H9 (cell line): ENCODE measurements at regions not wholly inside any gene's neighbourhood (a gene's known extent, or its start where the extent isn't known, plus 50 kb on each side); places are given as distances from the start of the nearest gene placed in this dataset.

Source experiments
- DNase-seq: peaks from one replicate; pipeline ENCODE4 v3.0.0-alpha.2; 2017
- H2AFZ ChIP-seq: one replicate; pipeline ENCODE4 v1.6.1; 2013; ENCODE audit warnings: mild to moderate bottlenecking, low read length, control low read depth, moderate library complexity
- H2AK5ac ChIP-seq: 2 replicates; pipeline ENCODE4 v1.6.1; 2013; ENCODE audit warnings: low read length, control low read depth, mixed read lengths; ENCODE audit not compliant: insufficient read length
- H2BK120ac ChIP-seq: one replicate; pipeline ENCODE4 v1.6.1; 2013; ENCODE audit warnings: low read depth, mild to moderate bottlenecking, low read length, control low read depth, inconsistent platforms; ENCODE audit not compliant: poor library complexity, severe bottlenecking
- H2BK12ac ChIP-seq: 2 replicates; pipeline ENCODE4 v1.6.1; 2013; ENCODE audit warnings: low read length, control low read depth, mixed read lengths, low read depth; ENCODE audit not compliant: insufficient read length
- H2BK15ac ChIP-seq: 2 replicates; pipeline ENCODE4 v1.6.1; 2013; ENCODE audit warnings: low read depth, low read length, control low read depth
- H2BK20ac ChIP-seq: one replicate; pipeline ENCODE4 v1.6.1; 2013; ENCODE audit warnings: low read depth, mild to moderate bottlenecking, low read length, control low read depth, inconsistent platforms; ENCODE audit not compliant: poor library complexity, severe bottlenecking
- H2BK5ac ChIP-seq: 2 replicates; pipeline ENCODE4 v1.6.1; 2013; ENCODE audit warnings: low read length, control low read depth, mixed read lengths; ENCODE audit not compliant: insufficient read length
- H3K14ac ChIP-seq: 2 replicates; pipeline ENCODE4 v1.6.1; 2013; ENCODE audit warnings: low read length, control low read depth; ENCODE audit not compliant: insufficient read depth
- H3K18ac ChIP-seq: 2 replicates; pipeline ENCODE4 v1.6.1; 2013; ENCODE audit warnings: low read depth, mild to moderate bottlenecking, mixed read lengths, low read length, control low read depth; ENCODE audit not compliant: insufficient read length
- H3K23ac ChIP-seq: 2 replicates; pipeline ENCODE4 v1.6.1; 2013; ENCODE audit warnings: low read length, control low read depth, mixed read lengths, low read depth; ENCODE audit not compliant: insufficient read length
- H3K23me2 ChIP-seq: 2 replicates; pipeline ENCODE4 v1.6.1; 2013; ENCODE audit warnings: low read depth, mild to moderate bottlenecking, mixed read lengths, low read length, control low read depth; ENCODE audit not compliant: insufficient read length, poor library complexity, severe bottlenecking
- H3K27ac ChIP-seq: 2 replicates; pipeline ENCODE4 v1.5.1; 2013; ENCODE audit warnings: low read length, control low read depth, mixed read lengths, low read depth; ENCODE audit not compliant: insufficient read length
- H3K27me3 ChIP-seq: 2 replicates; pipeline ENCODE4 v1.6.1; 2013; ENCODE audit warnings: low read length, control low read depth, inconsistent platforms; ENCODE audit not compliant: insufficient read depth
- H3K4ac ChIP-seq: 2 replicates; pipeline ENCODE4 v1.6.1; 2013; ENCODE audit warnings: low read depth, mild to moderate bottlenecking, control low read depth, inconsistent platforms, low read length, moderate library complexity
- H3K4me1 ChIP-seq: 2 replicates; pipeline ENCODE4 v1.6.1; 2013; ENCODE audit warnings: low read length, control low read depth, inconsistent platforms; ENCODE audit not compliant: insufficient read depth
- H3K4me2 ChIP-seq: 2 replicates; pipeline ENCODE4 v1.6.1; 2013; ENCODE audit warnings: low read length, control low read depth, mixed read lengths; ENCODE audit not compliant: insufficient read length, insufficient read depth
- H3K56ac ChIP-seq: 2 replicates; pipeline ENCODE4 v1.6.1; 2013; ENCODE audit warnings: low read depth, mild to moderate bottlenecking, mixed read lengths, low read length, control low read depth; ENCODE audit not compliant: insufficient read length
- H3K79me1 ChIP-seq: 2 replicates; pipeline ENCODE4 v1.6.1; 2013; ENCODE audit warnings: low read depth, mild to moderate bottlenecking, moderate library complexity, low read length, control low read depth, inconsistent platforms; ENCODE audit not compliant: insufficient read depth, poor library complexity, severe bottlenecking
- H3K79me2 ChIP-seq: 2 replicates; pipeline ENCODE4 v1.6.1; 2013; ENCODE audit warnings: low read length, control low read depth, inconsistent platforms; ENCODE audit not compliant: insufficient read depth
- H3K9ac ChIP-seq: 2 replicates; pipeline ENCODE4 v1.6.1; 2013; ENCODE audit warnings: low read length, control low read depth, mixed read lengths; ENCODE audit not compliant: insufficient read length; ENCODE audit errors: extremely low read depth
- H3K9me3 ChIP-seq: one replicate; pipeline ENCODE4 v1.6.1; 2013; ENCODE audit warnings: low read depth, low read length, inconsistent platforms; ENCODE audit not compliant: control insufficient read depth
- H3T11ph ChIP-seq: one replicate; pipeline ENCODE4 v1.6.1; 2013; ENCODE audit warnings: mild to moderate bottlenecking, low read length, control low read depth, inconsistent platforms
- H4K20me1 ChIP-seq: one replicate; pipeline ENCODE4 v1.6.1; 2013; ENCODE audit not compliant: control insufficient read depth, insufficient read length, insufficient read depth
- H4K5ac ChIP-seq: 2 replicates; pipeline ENCODE4 v1.6.1; 2013; ENCODE audit warnings: low read depth, mild to moderate bottlenecking, mixed read lengths, low read length, control low read depth; ENCODE audit not compliant: insufficient read length
- H4K8ac ChIP-seq: replicated peaks from 2 replicates; pipeline ENCODE4 v1.6.1; 2013; ENCODE audit warnings: low read length, control low read depth, mixed read lengths, low read depth; ENCODE audit not compliant: insufficient read length
- H4K91ac ChIP-seq: 2 replicates; pipeline ENCODE4 v1.6.1; 2013; ENCODE audit warnings: low read depth, mild to moderate bottlenecking, moderate library complexity, mixed read lengths, low read length, control low read depth; ENCODE audit not compliant: insufficient read length
- H3K27ac Mint-ChIP-seq, 3 experiments: 2 replicates in 2 of 3; 3 replicates in 1 of 3; pipeline ENCODE4 v1.8.0; 2020 to 2021; ENCODE audit warnings: mixed read lengths in 3 of 3, mild to moderate bottlenecking in 1 of 3, moderate library complexity in 1 of 3
- H3K27me3 Mint-ChIP-seq: 2 replicates; pipeline ENCODE4 v1.8.0; 2021; ENCODE audit warnings: low read depth, mild to moderate bottlenecking, moderate library complexity, mixed read lengths
- H3K36me3 Mint-ChIP-seq, 3 experiments: 2 replicates in 2 of 3; 3 replicates in 1 of 3; pipeline ENCODE4 v1.8.0; 2020 to 2021; ENCODE audit warnings: low read depth in 3 of 3, mixed read lengths in 3 of 3; ENCODE audit not compliant: insufficient read depth in 1 of 3
- H3K4me1 Mint-ChIP-seq, 2 experiments: 2 replicates each; pipeline ENCODE4 v1.8.0; 2020; ENCODE audit warnings: mixed read lengths in 2 of 2
- H3K4me3 Mint-ChIP-seq, 2 experiments: 2 replicates in 1 of 2; 3 replicates in 1 of 2; pipeline ENCODE4 v1.8.0; 2020 to 2021; ENCODE audit warnings: mild to moderate bottlenecking in 2 of 2, mixed read lengths in 2 of 2, moderate library complexity in 1 of 2
- H3K9me3 Mint-ChIP-seq, 2 experiments: 2 replicates in 1 of 2; 3 replicates in 1 of 2; pipeline ENCODE4 v1.8.0; 2020; ENCODE audit warnings: mild to moderate bottlenecking in 2 of 2, mixed read lengths in 2 of 2, moderate library complexity in 1 of 2
- WGBS: extraction: QIAGEN DNeasy Blood & Tissue Kit; methylation state at CpG from one replicate; pipeline ENCODE4 v1.1.7; 2013; ENCODE audit warnings: missing lambda C conversion rate, low lambda C conversion rate, mixed read lengths; ENCODE audit not compliant: insufficient read length; ENCODE audit errors: extremely low coverage; 5-methylcytosine and 5-hydroxymethylcytosine counted together
- TF ChIP-seq, protein P1 (sequence below): fragments of 200-600 bp; sonication (generic); conservative IDR thresholded peaks from 3 replicates; pipeline ENCODE4 v1.8.0; 2021; ENCODE audit warnings: antibody characterized with exemption, mild to moderate bottlenecking

DNA sequence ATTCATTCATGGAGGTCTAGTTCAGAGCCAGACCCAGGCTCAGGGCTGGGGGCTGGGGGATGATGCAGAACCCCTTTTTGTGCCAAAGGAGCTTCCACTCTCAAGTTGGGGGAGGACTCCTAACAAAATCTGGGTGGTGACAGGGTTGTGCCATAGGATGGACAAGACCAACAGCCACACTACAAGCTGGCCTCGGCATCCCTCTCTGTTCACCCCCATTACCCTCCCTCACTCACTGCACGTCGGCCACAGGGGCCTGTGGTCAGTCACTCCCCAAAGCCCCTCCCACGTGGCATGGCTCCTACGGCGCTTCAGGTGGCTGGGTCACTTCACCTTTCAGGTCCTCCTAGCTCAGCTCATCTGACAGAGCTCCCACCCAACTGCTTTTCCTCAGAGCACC, 348.7 kb upstream of the ZMIZ1 start:
- no peak overlapping the region for H2BK120ac ChIP-seq
- no peak overlapping the region for H3T11ph ChIP-seq
- no peak overlapping the region for H3K27ac ChIP-seq
- H3K56ac ChIP-seq, result no peak overlapping the region
- no CpG with 5 or more reads among the region's 6 CpGs for WGBS
- 0 out of 2 replicates have a peak overlapping the region, but pooled peaks have one; percentile 49 for H3K14ac ChIP-seq
- no peak overlapping the region for H3K18ac ChIP-seq
- H3K4me2 ChIP-seq, result no peak overlapping the region
- H2BK12ac ChIP-seq, result no peak overlapping the region
- no peak overlapping the region for H4K91ac ChIP-seq
- no peaks in the 10 kb centered on the region for H3K36me3 Mint-ChIP-seq
- peaks cover 9 to 14% of the 10 kb centered on the region in 2 experiments for H3K4me1 Mint-ChIP-seq
- H3K4me3 Mint-ChIP-seq, result no peak overlapping the region
- H3K27me3 Mint-ChIP-seq, result peaks cover 12% of the 10 kb centered on the region
- no peak overlapping the region for H4K5ac ChIP-seq
- H2BK15ac ChIP-seq, result no peak overlapping the region
- H3K4me1 ChIP-seq, result 0 out of 2 replicates have a peak, but pooled peaks cover 4% of the 10 kb centered on the region
- no peak for DNase-seq
- H4K8ac ChIP-seq, result no peak overlapping the region
- H3K23me2 ChIP-seq, result no peaks in the 10 kb centered on the region
- H2BK20ac ChIP-seq, result no peak overlapping the region
- no peaks in the 10 kb centered on the region for H3K79me1 ChIP-seq
- no peak overlapping the region for H3K27ac Mint-ChIP-seq
- H3K9ac ChIP-seq, result no peak overlapping the region
- no peaks in the 10 kb centered on the region; a peak in 1 of 5 replicates for H3K9me3 Mint-ChIP-seq
- H3K79me2 ChIP-seq, result no peaks in the 10 kb centered on the region
- TF ChIP-seq, protein P1, sequence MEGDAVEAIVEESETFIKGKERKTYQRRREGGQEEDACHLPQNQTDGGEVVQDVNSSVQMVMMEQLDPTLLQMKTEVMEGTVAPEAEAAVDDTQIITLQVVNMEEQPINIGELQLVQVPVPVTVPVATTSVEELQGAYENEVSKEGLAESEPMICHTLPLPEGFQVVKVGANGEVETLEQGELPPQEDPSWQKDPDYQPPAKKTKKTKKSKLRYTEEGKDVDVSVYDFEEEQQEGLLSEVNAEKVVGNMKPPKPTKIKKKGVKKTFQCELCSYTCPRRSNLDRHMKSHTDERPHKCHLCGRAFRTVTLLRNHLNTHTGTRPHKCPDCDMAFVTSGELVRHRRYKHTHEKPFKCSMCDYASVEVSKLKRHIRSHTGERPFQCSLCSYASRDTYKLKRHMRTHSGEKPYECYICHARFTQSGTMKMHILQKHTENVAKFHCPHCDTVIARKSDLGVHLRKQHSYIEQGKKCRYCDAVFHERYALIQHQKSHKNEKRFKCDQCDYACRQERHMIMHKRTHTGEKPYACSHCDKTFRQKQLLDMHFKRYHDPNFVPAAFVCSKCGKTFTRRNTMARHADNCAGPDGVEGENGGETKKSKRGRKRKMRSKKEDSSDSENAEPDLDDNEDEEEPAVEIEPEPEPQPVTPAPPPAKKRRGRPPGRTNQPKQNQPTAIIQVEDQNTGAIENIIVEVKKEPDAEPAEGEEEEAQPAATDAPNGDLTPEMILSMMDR, result no peak
- no peak overlapping the region for H2AFZ ChIP-seq
- H3K23ac ChIP-seq, result no peak overlapping the region
- H2AK5ac ChIP-seq, result no peak overlapping the region
- H3K9me3 ChIP-seq, result no peaks in the 10 kb centered on the region
- no peaks in the 10 kb centered on the region; the same call in 1 of the 2 replicates for H3K27me3 ChIP-seq
- no peak overlapping the region for H2BK5ac ChIP-seq
- no peak overlapping the region for H3K4ac ChIP-seq
- no peaks in the 10 kb centered on the region for H4K20me1 ChIP-seq
